ENCODE measurements at regions not wholly inside any gene's neighbourhood (a gene's known extent, or its start where the extent isn't known, plus 50 kb on each side); places are given as distances from the start of the nearest gene placed in this dataset.
"Not testable (repeated sequence)": the region's sequence is repeated elsewhere in the genome, so short reads cannot be mapped to it uniquely, and the experiment has no call there.

DNA sequence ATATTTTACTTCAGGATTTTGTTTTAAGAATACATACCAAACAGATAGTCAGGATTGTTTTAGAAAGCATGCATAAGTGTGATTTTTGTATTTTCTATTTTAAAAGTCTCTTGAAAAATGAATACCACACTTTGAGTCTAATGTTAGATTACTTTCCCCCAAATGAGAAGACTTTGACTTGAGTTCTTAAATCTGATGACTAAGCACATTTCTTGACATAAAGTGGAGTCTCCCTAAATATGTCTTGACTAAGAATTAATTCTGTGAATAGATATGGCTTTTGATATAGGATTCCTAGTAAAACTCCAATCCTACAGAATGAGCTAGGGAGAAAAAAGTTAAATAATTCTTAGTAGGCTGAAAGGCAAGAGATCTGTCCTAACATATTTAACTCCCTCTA is 624.2 kb upstream of the SPRY2 start:
- DNase-seq (ENCODE audit: low read depth in 2 of 2) = no peak

DNA sequence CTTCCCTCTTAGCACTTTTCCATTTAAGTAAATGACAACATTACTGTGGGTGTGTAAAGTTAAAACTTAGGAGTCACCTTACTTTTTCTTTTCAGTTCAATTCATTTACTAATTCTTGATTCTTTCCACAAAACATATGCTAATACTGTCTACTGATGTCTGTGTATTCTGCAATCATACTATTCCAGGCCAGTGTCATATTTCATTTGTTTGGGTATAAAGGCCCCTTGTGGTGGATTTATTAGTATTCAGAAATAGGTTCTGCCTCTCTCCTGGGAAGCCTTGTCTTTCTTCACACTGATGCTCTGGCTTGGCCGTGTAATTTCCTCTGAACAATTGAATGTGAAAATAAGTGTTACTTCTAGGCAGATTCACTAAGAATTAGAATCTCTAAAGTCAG is 621.9 kb upstream of the SPRY2 start:
- DNase-seq (ENCODE audit: low read depth in 2 of 2) = no peak

DNA sequence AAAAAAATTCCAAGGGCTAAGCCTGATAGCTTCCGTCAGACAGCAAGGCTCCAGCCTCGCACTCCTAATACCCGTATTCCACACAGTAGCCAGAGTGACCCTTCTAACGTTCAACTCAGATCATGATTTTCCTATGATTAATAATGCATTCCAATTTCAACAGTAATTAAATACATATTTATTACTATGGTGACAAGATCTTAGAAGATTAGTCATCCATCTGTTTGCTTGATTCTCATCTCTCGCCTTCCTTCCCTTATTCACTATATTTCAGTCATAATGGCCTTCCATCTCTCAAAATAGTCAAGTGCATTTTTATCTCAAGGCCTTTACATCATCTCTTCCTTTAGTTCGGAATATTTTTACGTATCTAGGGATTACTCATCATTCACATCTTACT is 621.2 kb upstream of the SPRY2 start:
- no peak for DNase-seq (ENCODE audit: low read depth in 2 of 2)

DNA sequence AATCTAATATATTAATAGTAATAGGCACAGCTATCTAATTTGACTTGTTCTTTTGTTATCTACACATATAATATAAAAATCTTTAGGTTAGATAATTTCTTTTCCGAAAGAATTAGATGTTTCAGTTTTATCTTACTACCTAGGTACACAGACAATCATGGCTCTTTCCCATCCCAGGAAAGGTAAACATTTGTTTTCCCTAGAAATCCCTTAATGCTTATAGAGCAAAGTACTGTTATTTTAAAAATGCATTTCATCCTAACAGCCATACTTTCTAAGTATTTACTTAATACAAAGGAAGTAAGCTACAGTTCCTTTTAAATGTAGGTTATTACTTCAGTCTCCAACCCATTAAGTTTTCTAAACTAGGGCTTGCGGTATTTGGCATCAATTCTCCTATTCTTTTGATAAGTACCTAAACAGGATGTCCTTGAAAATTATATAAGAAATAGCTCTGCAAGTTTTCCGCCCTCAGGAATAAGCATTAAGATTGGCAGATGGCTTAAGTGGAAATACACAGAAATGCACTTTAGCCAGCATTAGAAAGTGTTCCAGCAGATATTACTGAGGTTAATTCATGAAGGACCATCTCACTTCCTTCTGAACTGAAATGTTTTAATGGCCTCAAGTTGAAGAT is 616.2 kb upstream of the SPRY2 start:
- no peak for DNase-seq (ENCODE audit: low read depth in 2 of 2)

DNA sequence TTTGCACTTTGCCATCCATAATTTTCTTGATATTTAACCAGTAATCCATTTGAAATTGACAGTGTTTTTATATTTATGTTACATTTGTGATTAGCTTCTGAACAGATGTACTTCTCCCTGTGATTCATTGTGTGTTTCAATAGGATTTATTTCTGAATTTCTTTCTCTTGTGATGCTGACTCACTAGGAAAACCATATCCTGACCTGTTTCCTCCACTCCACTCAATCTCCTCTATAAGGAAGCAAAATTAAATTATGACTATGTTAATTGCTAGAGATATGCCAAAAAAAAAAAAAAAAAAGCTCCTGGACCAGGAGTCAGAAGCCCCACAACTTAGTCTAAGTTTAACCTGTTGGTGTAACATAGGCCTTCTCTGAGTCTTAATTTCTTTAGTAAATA is 614.6 kb upstream of the SPRY2 start:
- no peak for DNase-seq (ENCODE audit: low read depth in 2 of 2)

DNA sequence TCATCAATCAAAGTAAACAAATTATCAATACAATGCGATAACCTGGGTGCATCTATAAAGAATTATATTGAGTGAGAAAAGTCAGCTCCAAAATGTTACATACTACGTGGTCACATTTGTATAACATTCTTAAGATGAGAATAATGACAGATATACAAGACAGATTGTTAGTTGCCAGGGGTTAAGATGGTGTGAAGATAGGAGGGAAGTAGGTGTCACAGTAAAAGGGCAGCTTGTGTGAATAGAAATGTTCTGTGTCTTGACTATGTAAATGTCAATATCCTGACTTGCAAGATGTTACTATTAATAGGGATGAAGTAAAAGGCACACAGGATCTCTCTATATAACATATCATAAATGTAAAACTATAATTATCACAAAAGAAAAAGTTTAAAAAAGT is 611.2 kb upstream of the SPRY2 start:
- no peak for DNase-seq (ENCODE audit: low read depth in 2 of 2)

DNA sequence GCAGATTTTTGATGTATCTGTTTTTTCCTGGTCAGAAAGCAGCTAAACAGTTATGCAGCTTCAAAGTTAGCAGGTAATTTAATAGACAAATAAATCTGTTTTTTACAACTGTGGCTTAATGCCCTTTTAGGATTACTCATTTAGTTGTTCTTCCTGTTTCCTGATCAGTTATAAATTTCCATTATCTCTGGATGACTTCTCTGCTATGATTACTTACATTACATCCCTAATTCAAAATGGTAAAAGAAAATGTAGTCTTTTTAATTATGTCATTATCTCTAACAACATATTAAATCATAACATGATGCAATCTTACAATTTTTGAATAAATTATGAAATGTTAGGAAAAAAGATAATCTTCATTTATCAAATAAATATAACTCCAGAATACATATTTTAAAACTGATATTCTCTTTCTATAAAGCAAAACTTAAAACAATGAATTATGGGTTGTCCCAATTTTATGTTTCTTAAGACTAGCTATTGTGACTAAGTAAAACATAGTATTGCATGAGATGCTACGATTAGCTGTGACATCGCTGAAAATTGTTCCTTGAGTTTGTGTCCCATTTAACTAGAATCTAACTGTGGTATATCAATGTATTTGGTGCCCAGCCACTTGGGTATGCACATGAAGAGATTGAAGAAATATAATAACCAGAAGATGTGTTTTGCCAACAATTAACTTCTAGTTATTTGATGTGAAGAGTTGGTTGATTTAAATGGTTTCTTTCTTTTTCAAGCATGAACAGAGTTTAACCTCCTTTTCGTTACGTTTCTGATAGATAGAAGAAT is 605.3 kb upstream of the SPRY2 start:
- DNase-seq (ENCODE audit: low read depth in 2 of 2) = no peak

DNA sequence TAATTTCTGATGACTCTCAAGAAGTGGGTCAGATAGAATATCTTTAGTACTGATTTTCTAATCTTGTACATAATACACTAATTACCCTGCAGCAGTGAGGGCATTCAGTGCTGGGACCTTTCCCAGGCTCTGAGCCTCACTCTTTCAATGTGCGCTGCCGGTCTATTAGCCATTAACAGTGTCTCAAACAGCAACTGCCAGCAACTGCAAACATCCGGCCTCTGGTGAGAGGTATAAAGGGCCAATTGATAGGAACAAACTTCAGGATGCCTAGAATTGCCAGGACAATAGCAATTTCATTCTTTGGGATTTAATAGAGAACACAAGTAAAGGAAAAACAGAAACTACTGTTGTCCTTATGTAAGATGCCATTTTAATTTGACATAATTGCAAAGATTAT is 604.4 kb upstream of the SPRY2 start:
- no peak for DNase-seq (ENCODE audit: low read depth in 2 of 2)

DNA sequence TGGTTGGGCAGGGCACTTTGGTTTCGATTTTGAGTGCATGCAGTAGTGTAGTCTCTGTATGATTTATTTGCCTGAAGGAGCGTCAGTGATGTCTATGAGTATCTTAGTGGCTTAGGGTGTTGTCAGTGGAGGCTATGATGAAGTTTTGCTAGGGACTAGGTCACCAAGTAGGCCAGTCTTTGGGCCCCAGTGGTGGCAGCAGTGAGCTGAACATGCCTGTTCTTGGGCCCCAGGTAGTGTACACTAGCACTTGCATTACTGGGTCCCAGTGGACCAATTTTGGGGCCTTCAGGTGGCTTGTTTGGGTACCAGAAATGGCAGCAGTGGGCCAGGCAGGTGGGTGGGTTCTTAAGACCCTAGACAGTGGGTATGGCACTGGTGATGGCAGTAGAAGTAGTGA is 598.7 kb upstream of the SPRY2 start:
- DNase-seq (ENCODE audit: low read depth in 2 of 2) = no peak

DNA sequence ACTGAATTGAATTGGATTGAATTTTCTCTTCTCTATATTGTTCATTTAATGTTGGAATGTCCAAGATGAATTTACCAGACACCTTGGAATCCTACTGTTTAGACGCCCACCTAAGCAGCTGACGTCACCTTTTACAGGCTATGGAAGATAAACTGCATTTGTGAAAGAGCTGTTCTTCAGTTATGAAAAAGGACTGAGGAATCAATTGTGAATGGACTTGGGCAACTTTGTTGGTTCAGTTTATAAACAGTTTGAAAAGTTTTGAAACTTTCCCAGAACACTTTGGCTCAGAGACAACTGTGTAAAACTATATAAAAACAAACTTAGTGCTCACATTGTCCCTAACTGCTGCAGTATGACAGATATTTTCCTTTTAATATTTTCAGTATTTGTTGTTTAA is 590.8 kb upstream of the SPRY2 start:
- no peak for DNase-seq (ENCODE audit: low read depth in 2 of 2)

DNA sequence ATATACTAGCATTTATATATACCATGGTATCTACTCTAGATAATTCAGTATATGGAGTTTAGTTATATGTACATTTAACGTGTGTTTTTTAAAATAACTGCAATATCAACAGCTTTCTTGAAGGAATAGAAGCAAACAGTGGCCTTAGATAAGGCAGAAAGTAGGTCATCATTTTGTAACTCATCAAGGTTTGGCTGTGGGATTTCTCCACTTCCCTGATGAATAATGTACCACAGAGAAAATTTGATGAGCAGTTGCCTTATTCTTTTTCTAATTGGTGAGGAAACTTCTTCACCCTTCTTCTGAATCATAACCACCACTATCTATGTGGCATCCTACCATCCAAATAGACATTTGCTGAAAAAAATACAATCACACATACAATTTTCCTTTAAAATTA is 590.2 kb upstream of the SPRY2 start:
- no peak for DNase-seq (ENCODE audit: low read depth in 2 of 2)

DNA sequence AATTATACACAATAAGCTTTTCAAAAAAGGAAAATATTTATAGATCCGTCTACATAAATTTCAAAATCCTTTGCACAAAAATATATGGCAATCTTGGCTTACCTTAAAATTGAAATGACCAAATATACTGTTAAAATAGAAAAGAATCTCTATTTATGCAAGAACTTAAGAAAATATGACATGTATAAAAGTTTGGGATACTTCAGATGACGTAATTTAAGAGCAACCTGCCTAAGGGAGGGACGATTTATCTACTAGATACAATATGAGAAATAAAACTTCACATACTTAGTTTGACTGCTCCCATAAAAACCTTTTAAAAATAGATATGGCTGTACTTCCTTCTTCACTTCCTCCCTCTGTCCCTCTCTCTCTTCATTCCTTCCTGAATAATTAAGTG is 587.3 kb upstream of the SPRY2 start:
- no peak for DNase-seq (ENCODE audit: low read depth in 2 of 2)

DNA sequence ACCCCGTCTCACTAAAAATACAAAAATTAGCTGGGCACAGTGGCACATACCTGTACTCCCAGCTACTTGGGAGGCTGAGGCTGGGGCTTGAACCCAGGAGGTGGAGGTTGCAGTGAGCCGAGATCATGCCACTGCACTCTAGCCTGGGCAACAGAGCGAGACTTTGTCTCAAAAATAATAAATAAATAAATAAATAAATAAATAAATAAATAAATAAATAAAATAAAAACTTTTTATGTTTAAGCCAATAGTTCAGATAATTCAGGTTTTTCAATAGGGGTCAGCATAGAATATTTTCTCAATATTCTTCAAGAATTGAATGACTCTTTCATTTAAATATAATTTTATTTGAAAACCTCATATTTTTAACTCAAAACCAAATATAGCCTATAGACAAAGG is 585.1 kb upstream of the SPRY2 start:
- DNase-seq (ENCODE audit: low read depth in 2 of 2) = not testable (repeated sequence)

DNA sequence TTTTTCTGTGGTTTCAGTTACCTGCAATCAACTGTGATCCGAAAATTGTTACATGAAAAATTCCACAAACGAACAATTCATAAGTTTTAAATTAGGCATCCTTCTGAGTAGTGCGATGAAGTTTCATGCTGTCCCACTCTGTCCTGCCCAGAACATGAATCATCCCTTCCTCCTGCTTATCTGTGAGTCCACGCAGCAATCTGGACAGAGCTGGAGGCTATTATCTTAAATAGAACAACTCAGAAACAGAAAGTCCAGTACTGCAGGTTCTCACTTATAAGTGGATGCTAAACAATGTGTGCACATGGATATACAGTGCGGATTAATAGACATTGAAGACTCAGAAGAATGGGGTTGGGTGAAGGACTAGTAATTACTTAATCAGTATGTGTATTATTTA is 583.7 kb upstream of the SPRY2 start:
- no peak for DNase-seq (ENCODE audit: low read depth in 2 of 2)

DNA sequence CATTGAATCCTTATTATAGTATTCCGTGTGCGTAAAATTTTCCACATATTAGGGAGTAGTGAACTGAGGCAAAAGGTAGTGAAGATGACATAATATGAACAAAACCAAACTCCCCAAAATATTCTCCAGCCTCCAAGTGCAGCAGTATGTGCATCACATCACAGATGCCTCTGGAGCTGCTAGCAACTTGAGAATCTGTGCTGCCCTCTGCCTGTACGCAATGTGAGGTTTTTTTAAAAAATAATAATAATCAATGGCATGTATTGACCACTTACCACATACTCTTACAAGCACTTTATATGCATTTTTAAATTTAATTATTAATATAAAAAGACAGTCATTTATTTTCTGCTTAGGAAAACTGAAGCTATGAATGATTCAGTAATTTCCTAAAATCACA is 583.0 kb upstream of the SPRY2 start:
- no peak for DNase-seq (ENCODE audit: low read depth in 2 of 2)

DNA sequence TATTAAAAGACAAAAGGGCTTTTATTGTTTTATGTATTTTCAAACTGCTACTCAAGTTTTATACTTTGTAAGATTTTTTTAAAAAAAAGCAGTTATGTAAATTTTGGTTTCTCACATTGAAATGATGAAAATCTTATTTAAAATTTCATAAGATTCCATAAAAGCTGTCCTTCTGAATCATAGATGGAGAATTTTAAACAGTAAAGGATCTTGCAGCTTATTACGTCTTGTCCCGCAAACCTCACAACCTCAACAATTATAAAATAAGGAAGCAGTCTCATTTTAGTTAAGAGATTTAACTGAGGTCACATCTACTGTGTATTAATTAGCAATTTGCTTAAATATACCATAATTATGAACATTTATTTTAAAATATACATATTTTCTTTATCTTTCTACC is 581.0 kb upstream of the SPRY2 start:
- DNase-seq (ENCODE audit: low read depth in 2 of 2) = no peak

DNA sequence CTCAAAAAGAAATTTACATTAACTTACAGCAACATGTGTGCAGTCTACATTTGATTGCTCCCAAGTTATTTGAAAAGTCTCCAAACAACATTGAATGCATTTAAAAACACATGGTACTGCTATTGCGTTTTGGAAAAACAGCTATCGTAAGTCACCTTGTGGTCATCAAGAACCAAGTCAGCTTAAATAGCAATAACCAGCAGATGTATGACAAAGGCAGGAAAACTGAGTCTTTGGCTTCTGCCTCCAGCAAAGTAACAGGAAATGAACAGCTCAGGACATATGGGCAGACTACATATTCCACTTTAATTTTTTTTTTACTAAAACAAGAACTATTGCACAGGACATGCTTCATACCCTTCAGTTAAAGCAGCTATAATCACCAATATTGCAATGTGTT is 580.6 kb upstream of the SPRY2 start:
- DNase-seq (ENCODE audit: low read depth in 2 of 2) = no peak

DNA sequence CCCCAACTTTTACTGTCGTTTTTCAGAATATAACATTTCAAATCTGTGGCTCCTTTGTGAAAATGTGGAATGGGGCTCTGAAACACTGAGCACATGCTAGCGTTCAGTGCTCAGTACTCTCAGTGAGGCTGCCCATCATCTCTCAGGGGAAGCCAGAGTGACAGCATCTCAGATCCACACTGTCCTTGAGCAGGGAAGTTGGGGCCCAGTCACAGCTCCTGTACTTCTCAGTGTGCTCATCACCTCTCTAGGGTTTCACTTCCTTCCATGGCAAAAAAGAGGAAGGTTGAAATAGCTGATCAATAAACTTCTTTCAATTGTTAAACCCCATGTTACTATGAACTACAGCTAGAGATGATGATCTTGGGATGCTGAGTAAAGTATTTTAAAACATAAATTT is 565.9 kb upstream of the SPRY2 start:
- DNase-seq (ENCODE audit: low read depth in 2 of 2) = no peak

DNA sequence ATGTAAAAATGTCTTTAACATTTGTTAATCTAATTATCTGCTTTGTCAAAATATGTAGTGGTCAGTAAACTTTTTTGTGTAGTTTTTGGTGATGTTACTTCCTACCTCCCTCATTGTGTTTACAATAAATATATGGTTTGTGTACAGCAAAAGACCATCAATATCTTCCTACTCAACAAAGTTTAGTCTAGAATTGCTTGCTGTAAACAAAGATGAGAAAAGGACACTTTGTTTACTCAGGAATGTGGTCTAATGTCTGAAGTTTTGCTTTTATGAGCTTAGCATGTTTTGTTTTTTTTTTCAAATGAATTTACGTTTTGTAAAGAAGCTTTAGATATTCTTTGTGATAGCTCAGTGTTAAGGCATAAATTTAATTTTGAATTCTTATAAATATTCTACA is 563.5 kb upstream of the SPRY2 start:
- DNase-seq (ENCODE audit: low read depth in 2 of 2) = no peak

DNA sequence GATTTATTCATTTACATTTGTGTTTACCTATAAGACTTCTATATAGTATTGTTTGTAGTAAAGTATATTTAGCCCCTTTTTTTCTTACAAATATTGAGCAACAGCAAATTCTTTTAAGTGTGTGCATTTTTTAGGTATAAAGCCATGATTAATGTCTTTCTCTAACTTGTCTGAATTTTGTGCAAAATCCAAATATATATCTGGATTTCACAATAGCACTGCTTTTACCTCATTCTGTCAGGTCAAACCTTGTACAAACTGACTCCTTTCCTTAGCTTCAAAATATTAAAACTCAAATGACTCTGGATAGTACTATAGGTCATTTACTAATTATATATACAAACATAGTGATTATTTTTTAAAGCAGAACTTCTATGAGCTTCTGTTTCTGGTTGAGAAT is 563.0 kb upstream of the SPRY2 start:
- no peak for DNase-seq (ENCODE audit: low read depth in 2 of 2)

DNA sequence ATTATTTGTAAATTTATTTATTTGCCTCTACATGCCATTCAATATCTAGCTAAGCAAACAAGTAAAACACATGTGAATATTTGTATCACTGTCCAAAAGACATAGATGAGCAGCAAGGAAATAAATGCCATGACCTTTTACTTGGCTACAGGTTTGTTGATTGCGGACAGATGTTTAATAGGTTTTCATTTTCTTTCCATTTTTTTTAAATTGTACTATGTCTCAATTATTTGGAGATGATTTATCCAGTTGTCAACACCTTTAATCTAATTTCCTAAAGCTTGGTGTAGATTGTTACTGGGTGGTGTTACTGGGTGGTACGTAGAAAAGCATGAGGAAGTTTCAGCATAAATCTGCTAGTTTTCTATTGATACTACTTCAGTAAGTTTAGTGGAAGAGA is 560.6 kb upstream of the SPRY2 start:
- DNase-seq (ENCODE audit: low read depth in 2 of 2) = no peak

DNA sequence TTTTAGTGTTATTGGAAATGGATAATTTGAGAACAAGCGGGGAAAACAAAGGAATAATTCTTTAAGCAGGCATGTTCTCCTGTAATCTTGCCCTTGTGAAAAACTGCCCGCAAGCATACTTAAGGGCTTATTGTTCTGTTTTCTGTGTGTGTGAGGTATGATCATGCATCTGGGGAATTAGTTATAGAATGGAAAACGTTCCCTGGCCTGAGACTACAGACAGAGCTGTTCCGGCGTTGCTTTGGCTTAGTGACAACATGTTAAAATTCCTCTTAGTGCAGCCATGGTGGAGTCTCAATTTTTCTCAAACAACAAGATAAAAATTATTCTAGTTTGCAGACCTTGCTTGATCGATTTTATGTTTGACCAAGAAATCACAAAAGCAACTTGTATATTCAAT is 560.2 kb upstream of the SPRY2 start:
- DNase-seq (ENCODE audit: low read depth in 2 of 2) = no peak

DNA sequence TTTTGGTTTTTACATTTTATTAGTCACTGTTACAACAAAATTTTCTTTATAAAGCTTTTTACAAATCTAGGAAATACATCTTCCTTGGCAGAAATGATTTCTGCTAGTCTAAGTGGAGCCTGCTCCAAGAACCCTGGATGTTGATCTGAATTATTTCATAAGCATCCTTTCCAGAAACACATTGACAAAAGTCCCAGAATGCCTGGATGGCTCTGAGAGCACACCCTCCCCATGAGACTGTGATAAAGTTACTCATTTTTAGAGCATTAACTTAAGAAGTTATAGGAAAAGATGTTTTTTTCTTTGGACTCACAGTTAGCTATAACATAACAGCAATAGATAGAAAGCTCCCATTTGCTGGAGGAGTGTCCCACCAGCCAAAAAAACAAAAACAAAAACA is 559.6 kb upstream of the SPRY2 start:
- no peak for DNase-seq (ENCODE audit: low read depth in 2 of 2)

DNA sequence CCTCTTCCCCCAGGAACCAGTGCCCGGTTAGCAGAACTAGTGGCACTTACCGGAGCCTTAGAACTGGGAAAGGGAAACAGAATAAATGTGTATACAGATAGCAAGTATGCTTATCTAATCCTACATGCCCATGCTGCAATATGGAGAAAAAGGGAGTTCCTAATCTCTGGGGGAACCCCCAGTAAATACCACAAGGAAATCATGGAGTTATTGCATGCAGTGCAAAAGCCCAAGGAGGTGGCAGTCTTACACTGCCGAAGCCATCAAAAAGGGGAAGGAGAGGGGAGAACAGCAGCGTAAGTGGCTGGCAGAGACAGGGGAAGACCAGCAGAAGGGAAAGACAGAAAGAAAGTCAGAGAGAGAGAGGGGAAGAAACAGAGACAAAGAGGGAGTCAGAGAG is 556.7 kb upstream of the SPRY2 start:
- not testable (repeated sequence) for DNase-seq (ENCODE audit: low read depth in 2 of 2)
